GM12892 (cell line): ENCODE measurements at regions not wholly inside any gene's neighbourhood (a gene's known extent, or its start where the extent isn't known, plus 50 kb on each side); places are given as distances from the start of the nearest gene placed in this dataset.

Source experiments
- POLR2A ChIP-seq: IDR thresholded peaks from 2 replicates; pipeline ENCODE4 v1.6.1; 2011; ENCODE audit warnings: low read depth, low read length, control low read depth
- POLR2AphosphoS5 ChIP-seq: IDR thresholded peaks from 2 replicates; pipeline ENCODE4 v1.6.1; 2011; ENCODE audit warnings: low read depth, low read length, control low read depth
- TAF1 ChIP-seq: IDR thresholded peaks from 2 replicates; pipeline ENCODE4 v1.6.1; 2011; ENCODE audit warnings: low read depth, mild to moderate bottlenecking, control low read depth, low read length, borderline replicate concordance

DNA sequence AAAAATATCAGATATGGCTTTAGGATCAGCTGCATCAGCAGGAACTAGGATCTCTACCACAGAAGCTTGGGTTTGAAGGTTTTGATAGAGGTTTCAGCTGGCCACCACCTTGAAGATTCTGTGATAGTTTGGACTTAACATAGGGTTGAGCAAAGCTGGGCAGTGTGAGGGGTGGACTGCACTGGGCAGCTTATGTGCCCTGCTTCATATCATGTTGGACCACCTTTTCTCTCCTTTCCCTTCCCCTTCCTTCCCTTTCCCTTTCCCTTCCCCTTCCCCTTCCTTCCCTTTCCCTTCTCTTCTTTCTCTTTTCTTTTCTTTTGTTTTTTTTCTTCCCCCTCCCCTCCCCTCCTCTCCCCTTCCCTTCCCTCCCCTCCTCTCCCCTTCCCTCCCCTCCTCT, 196.3 kb upstream of the CXCR4 start:
- TF ChIP-seq TAF1 (no peak), POLR2A (no peak), POLR2AphosphoS5 (no peak)
